ENCODE measurements at regions not wholly inside any gene's neighbourhood (a gene's known extent, or its start where the extent isn't known, plus 50 kb on each side); places are given as distances from the start of the nearest gene placed in this dataset.

- no peak for DNase-seq (ENCODE audit: low spot score)
- Histone ChIP-seq H3K9me3 (ENCODE audit: control insufficient read depth in 4 of 4, low read length in 3 of 4) (no peaks in the 10 kb centered on the region), H3K27me3 (ENCODE audit: control insufficient read depth in 4 of 4, insufficient read depth in 4 of 4, low read length in 3 of 4) (no peaks in the 10 kb centered on the region), H3K36me3 (ENCODE audit: control insufficient read depth in 4 of 4, insufficient read depth in 3 of 4, low read depth in 1 of 4, low read length in 3 of 4) (no peaks in the 10 kb centered on the region), H3K4me3 (ENCODE audit: low read depth in 1 of 3, low read length in 3 of 3) (no peak overlapping the region), H3K9ac (ENCODE audit: low read depth in 1 of 2, low read length in 2 of 2) (no peak overlapping the region), H3K27ac (ENCODE audit: low read depth in 1 of 2, low read length in 2 of 2) (no peak overlapping the region), H3K4me1 (ENCODE audit: control insufficient read depth in 4 of 4, insufficient read depth in 4 of 4, low read length in 3 of 4) (no peaks in the 10 kb centered on the region)
- 81% methylated on average over 4 of the region's 4 CpGs for WGBS
- TF ChIP-seq, protein P1, sequence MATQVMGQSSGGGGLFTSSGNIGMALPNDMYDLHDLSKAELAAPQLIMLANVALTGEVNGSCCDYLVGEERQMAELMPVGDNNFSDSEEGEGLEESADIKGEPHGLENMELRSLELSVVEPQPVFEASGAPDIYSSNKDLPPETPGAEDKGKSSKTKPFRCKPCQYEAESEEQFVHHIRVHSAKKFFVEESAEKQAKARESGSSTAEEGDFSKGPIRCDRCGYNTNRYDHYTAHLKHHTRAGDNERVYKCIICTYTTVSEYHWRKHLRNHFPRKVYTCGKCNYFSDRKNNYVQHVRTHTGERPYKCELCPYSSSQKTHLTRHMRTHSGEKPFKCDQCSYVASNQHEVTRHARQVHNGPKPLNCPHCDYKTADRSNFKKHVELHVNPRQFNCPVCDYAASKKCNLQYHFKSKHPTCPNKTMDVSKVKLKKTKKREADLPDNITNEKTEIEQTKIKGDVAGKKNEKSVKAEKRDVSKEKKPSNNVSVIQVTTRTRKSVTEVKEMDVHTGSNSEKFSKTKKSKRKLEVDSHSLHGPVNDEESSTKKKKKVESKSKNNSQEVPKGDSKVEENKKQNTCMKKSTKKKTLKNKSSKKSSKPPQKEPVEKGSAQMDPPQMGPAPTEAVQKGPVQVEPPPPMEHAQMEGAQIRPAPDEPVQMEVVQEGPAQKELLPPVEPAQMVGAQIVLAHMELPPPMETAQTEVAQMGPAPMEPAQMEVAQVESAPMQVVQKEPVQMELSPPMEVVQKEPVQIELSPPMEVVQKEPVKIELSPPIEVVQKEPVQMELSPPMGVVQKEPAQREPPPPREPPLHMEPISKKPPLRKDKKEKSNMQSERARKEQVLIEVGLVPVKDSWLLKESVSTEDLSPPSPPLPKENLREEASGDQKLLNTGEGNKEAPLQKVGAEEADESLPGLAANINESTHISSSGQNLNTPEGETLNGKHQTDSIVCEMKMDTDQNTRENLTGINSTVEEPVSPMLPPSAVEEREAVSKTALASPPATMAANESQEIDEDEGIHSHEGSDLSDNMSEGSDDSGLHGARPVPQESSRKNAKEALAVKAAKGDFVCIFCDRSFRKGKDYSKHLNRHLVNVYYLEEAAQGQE (IDR thresholded peaks at IDR 0.05) = no peak
- no peak for TF ChIP-seq GABPA (IDR thresholded peaks at IDR 0.05 in 1 of 2, conservative IDR thresholded peaks at IDR 0.05 in 1 of 2)
- no peak for TF ChIP-seq YY1 (IDR thresholded peaks at IDR 0.05)
- TF ChIP-seq TAF1 (conservative IDR thresholded peaks at IDR 0.05) = no peak
- no peak for TF ChIP-seq SP1 (IDR thresholded peaks at IDR 0.05)
- no peak for TF ChIP-seq HNF4G (IDR thresholded peaks at IDR 0.05)
- TF ChIP-seq RAD21 (IDR thresholded peaks at IDR 0.05) = no peak
- TF ChIP-seq MAX (IDR thresholded peaks at IDR 0.05) = no peak
- TF ChIP-seq NR2F2 (IDR thresholded peaks at IDR 0.05) = no peak
- no peak for TF ChIP-seq HNF4A (conservative IDR thresholded peaks at IDR 0.05)
These were observed 249.3 kb upstream of the KCND2 start for GRCh38 chr7:120023494-120024167.

GRCh38 chr7:120028636-120029035, 244.3 kb upstream of the KCND2 start:
- 72% methylated on average over 4 of the region's 4 CpGs for WGBS
- Histone ChIP-seq H3K36me3 (ENCODE audit: control insufficient read depth in 4 of 4, insufficient read depth in 3 of 4, low read depth in 1 of 4, low read length in 3 of 4) (no peaks in the 10 kb centered on the region), H3K27ac (ENCODE audit: low read depth in 1 of 2, low read length in 2 of 2) (no peak overlapping the region), H3K9me3 (ENCODE audit: control insufficient read depth in 4 of 4, low read length in 3 of 4) (no peaks in the 10 kb centered on the region), H3K4me1 (ENCODE audit: control insufficient read depth in 4 of 4, insufficient read depth in 4 of 4, low read length in 3 of 4) (no peaks in the 10 kb centered on the region), H3K4me3 (ENCODE audit: low read depth in 1 of 3, low read length in 3 of 3) (no peak overlapping the region), H3K27me3 (ENCODE audit: control insufficient read depth in 4 of 4, insufficient read depth in 4 of 4, low read length in 3 of 4) (no peaks in the 10 kb centered on the region), H3K9ac (ENCODE audit: low read depth in 1 of 2, low read length in 2 of 2) (no peak overlapping the region)
- no peak for TF ChIP-seq FOXA1 (IDR thresholded peaks at IDR 0.05)
- TF ChIP-seq, protein P2, sequence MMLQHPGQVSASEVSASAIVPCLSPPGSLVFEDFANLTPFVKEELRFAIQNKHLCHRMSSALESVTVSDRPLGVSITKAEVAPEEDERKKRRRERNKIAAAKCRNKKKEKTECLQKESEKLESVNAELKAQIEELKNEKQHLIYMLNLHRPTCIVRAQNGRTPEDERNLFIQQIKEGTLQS (IDR thresholded peaks at IDR 0.05) = no peak
- TF ChIP-seq, protein P3, sequence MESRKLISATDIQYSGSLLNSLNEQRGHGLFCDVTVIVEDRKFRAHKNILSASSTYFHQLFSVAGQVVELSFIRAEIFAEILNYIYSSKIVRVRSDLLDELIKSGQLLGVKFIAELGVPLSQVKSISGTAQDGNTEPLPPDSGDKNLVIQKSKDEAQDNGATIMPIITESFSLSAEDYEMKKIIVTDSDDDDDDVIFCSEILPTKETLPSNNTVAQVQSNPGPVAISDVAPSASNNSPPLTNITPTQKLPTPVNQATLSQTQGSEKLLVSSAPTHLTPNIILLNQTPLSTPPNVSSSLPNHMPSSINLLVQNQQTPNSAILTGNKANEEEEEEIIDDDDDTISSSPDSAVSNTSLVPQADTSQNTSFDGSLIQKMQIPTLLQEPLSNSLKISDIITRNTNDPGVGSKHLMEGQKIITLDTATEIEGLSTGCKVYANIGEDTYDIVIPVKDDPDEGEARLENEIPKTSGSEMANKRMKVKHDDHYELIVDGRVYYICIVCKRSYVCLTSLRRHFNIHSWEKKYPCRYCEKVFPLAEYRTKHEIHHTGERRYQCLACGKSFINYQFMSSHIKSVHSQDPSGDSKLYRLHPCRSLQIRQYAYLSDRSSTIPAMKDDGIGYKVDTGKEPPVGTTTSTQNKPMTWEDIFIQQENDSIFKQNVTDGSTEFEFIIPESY (IDR thresholded peaks at IDR 0.05) = no peak
- no peak for TF ChIP-seq FOXA2 (IDR thresholded peaks at IDR 0.05)
- DNase-seq (ENCODE audit: low spot score) = no peak

Measured in liver (tissue), 7 donors.